Motor neuron (in vitro differentiated cells): ENCODE measurements at regions not wholly inside any gene's neighbourhood (a gene's known extent, or its start where the extent isn't known, plus 50 kb on each side); places are given as distances from the start of the nearest gene placed in this dataset.

ENCODE experiments used
- ATAC-seq, 8 experiments: fragments of 200-7000 bp; cut with Tn5 transposase; replicated peaks in 6 of 8; 2 replicates each; pipeline ENCODE4 v1.8.0; 2021; ENCODE audit warnings: mild to moderate bottlenecking in 8 of 8, moderate library complexity in 8 of 8
- H3K27ac ChIP-seq, 2 donors: fragments of 250-450 bp; sonication (Bioruptor Pico); 2 replicates each; pipeline ENCODE4 v1.9.0; 2021; ENCODE audit warnings: antibody characterized with exemption in 2 of 2, mild to moderate bottlenecking in 2 of 2, moderate library complexity in 1 of 2
- H3K4me1 ChIP-seq, 2 donors: fragments of 250-450 bp; sonication (Bioruptor Pico); replicated peaks in 1 of 2; 2 replicates each; pipeline ENCODE4 v1.6.1; 2021; ENCODE audit warnings: antibody characterized with exemption in 2 of 2, mild to moderate bottlenecking in 2 of 2, moderate library complexity in 1 of 2
- H3K4me3 ChIP-seq, 5 donors: fragments of 250-450 bp; sonication (Bioruptor Pico); 2 replicates each; pipeline ENCODE4 v1.9.0; 2021; ENCODE audit warnings: antibody characterized with exemption in 5 of 5, mild to moderate bottlenecking in 5 of 5, moderate library complexity in 4 of 5
- WGBS, 10 experiments: fragments of 450-650 bp; shearing (Covaris generic); methylation state at CpG; one replicate each; pipeline ENCODE4 v1.0.0; 2022; 5-methylcytosine and 5-hydroxymethylcytosine counted together
- in situ Hi-C, 9 experiments: fragments of 400-800 bp; cut with MboI; loops; one replicate each; pipeline ENCODE4 v1.15.0; 2021; ENCODE audit warnings: low sequenced_read_pairs in 9 of 9, low pct_unique_long_range_greater_than_20kb in 2 of 9; ENCODE audit not compliant: unreplicated experiment in 9 of 9

GRCh38 chr13:105311094-105311493 lies 1224.4 kb downstream of the EFNB2 start:
- ATAC-seq = peak in 1 of 8 experiments; percentile 20
- Histone ChIP-seq H3K4me1 (no peaks in the 10 kb centered on the region), H3K27ac (no peak overlapping the region), H3K4me3 (no peak overlapping the region)
- in situ Hi-C loops = no loop called here
- WGBS, 10 experiments = 33 to 100% (median 85%) methylated on average over 1 to 4 of the region's 4 CpGs

- no peak for ATAC-seq
- in situ Hi-C loops = no loop called here
- no peaks in the 10 kb centered on the region for H3K4me1 ChIP-seq
- 11 to 100% (median 90%) methylated on average over 1 to 3 of the region's 3 CpGs; no CpG with 5 or more reads in 1 of the 10 experiments for WGBS, 10 experiments
- H3K4me3 ChIP-seq = no peak overlapping the region
- H3K27ac ChIP-seq = no peak overlapping the region
Observed at GRCh38 chr13:105307776-105308175, 1227.7 kb downstream of the EFNB2 start.

- peak in 5 of 8 experiments; percentile 21 to 67 (median 41) for ATAC-seq
- in situ Hi-C loops = no loop called here
- WGBS, 10 experiments = 12 to 94% (median 68%) methylated on average over 1 to 7 of the region's 7 CpGs
Observed at GRCh38 chr13:105297839-105298238, 1237.6 kb downstream of the EFNB2 start.

GRCh38 chr13:105291987-105292386 lies 1243.5 kb downstream of the EFNB2 start:
- no peak overlapping the region for H3K27ac ChIP-seq
- WGBS, 10 experiments = 63 to 100% (median 90%) methylated on average over 1 to 2 of the region's 2 CpGs; no CpG with 5 or more reads in 3 of the 10 experiments
- H3K4me3 ChIP-seq = no peak overlapping the region
- in situ Hi-C loops = no loop called here
- ATAC-seq = no peak
- H3K4me1 ChIP-seq = no peaks in the 10 kb centered on the region

More at GRCh38 chr13:105297839-105298238, 1237.6 kb downstream of the EFNB2 start:
- Histone ChIP-seq H3K4me1 (no peaks in the 10 kb centered on the region), H3K27ac (no peak overlapping the region), H3K4me3 (no peak overlapping the region)

GRCh38 chr13:105290596-105290995 lies 1244.9 kb downstream of the EFNB2 start:
- Histone ChIP-seq H3K4me1 (no peaks in the 10 kb centered on the region), H3K27ac (no peak overlapping the region), H3K4me3 (no peak overlapping the region)
- ATAC-seq = no peak
- in situ Hi-C loops = no loop called here
- WGBS, 10 experiments = 0 to 100% (median 58%) methylated on average over 1 of the region's 1 CpG; no CpG with 5 or more reads in 4 of the 10 experiments

- Histone ChIP-seq H3K27ac (no peak overlapping the region), H3K4me1 (peaks cover 20 to 22% of the 10 kb centered on the region in 2 donors), H3K4me3 (no peak overlapping the region)
- ATAC-seq = no peak
- WGBS, 10 experiments = 36 to 100% (median 86%) methylated on average over 1 to 2 of the region's 2 CpGs; no CpG with 5 or more reads in 3 of the 10 experiments
- in situ Hi-C loops = no loop called here
Observed at GRCh38 chr13:105285526-105285925, 1249.9 kb downstream of the EFNB2 start.

- H3K4me3 ChIP-seq = no peak overlapping the region
Observed at GRCh38 chr13:105282406-105283285, 1252.8 kb downstream of the EFNB2 start.

GRCh38 chr13:105278943-105279381 lies 1256.5 kb downstream of the EFNB2 start:
- no peak overlapping the region for H3K27ac ChIP-seq
- H3K4me1 ChIP-seq = peaks cover 29 to 30% of the 10 kb centered on the region in 2 donors
- in situ Hi-C loops = no loop called here
- peak in 5 of 8 experiments; percentile 90 to 98 (median 93) for ATAC-seq
- WGBS, 10 experiments = 0 to 60% (median 6%) methylated on average over 1 to 3 of the region's 4 CpGs; no CpG with 5 or more reads in 5 of the 10 experiments
- H3K4me3 ChIP-seq = no peak overlapping the region

More at GRCh38 chr13:105282406-105283285, 1252.8 kb downstream of the EFNB2 start:
- 6 to 59% (median 22%) methylated on average over 3 to 14 of the region's 14 CpGs for WGBS, 10 experiments
- ATAC-seq = peak in 5 of 8 experiments; percentile 42 to 70 (median 65)
- Histone ChIP-seq H3K27ac (no peak overlapping the region), H3K4me1 (peaks cover 29 to 30% of the 10 kb centered on the region in 2 donors)
- in situ Hi-C loops = no loop called here

GRCh38 chr13:105276571-105276970 lies 1258.9 kb downstream of the EFNB2 start:
- H3K27ac ChIP-seq = no peak overlapping the region
- H3K4me1 ChIP-seq = peaks cover 12 to 14% of the 10 kb centered on the region in 2 donors
- ATAC-seq = no peak
- H3K4me3 ChIP-seq = no peak overlapping the region
- in situ Hi-C loops = no loop called here
- 0 to 100% (median 92%) methylated on average over 1 to 3 of the region's 3 CpGs for WGBS, 10 experiments

GRCh38 chr13:105273665-105274222 lies 1261.7 kb downstream of the EFNB2 start:
- 20 to 92% (median 60%) methylated on average over 1 to 3 of the region's 6 CpGs; no CpG with 5 or more reads in 5 of the 10 experiments for WGBS, 10 experiments
- ATAC-seq = no peak
- in situ Hi-C loops = no loop called here

GRCh38 chr13:105272660-105273631 lies 1262.5 kb downstream of the EFNB2 start:
- no peaks in the 10 kb centered on the region for H3K4me1 ChIP-seq
- 18 to 100% (median 78%) methylated on average over 1 to 11 of the region's 13 CpGs; no CpG with 5 or more reads in 2 of the 10 experiments for WGBS, 10 experiments
- in situ Hi-C loops = no loop called here
- H3K27ac ChIP-seq = no peak overlapping the region
- no peak overlapping the region for H3K4me3 ChIP-seq
- ATAC-seq = peak in 2 of 8 experiments; percentile 22 to 53

More at GRCh38 chr13:105273665-105274222, 1261.7 kb downstream of the EFNB2 start:
- Histone ChIP-seq H3K4me3 (no peak overlapping the region), H3K27ac (no peak overlapping the region), H3K4me1 (peaks cover 2 to 3% of the 10 kb centered on the region in 2 donors)

- Histone ChIP-seq H3K4me3 (no peak overlapping the region), H3K4me1 (no peaks in the 10 kb centered on the region), H3K27ac (no peak overlapping the region)
- ATAC-seq = no peak
- WGBS, 10 experiments = 22 to 60% (median 50%) methylated on average over 1 to 2 of the region's 2 CpGs; no CpG with 5 or more reads in 7 of the 10 experiments
- in situ Hi-C loops = no loop called here
Observed at GRCh38 chr13:105266615-105267014, 1268.8 kb downstream of the EFNB2 start.
